NOMO-1 treated with DMSO at 0.1 percent for 48 hours (cell line): ENCODE measurements at regions not wholly inside any gene's neighbourhood (a gene's known extent, or its start where the extent isn't known, plus 50 kb on each side); places are given as distances from the start of the nearest gene placed in this dataset.

Experiments used
- DNase-seq: peaks from one replicate; lab custom pipeline; 2025; ENCODE audit not compliant: unreplicated experiment; lab: John Stamatoyannopoulos, UW

DNA sequence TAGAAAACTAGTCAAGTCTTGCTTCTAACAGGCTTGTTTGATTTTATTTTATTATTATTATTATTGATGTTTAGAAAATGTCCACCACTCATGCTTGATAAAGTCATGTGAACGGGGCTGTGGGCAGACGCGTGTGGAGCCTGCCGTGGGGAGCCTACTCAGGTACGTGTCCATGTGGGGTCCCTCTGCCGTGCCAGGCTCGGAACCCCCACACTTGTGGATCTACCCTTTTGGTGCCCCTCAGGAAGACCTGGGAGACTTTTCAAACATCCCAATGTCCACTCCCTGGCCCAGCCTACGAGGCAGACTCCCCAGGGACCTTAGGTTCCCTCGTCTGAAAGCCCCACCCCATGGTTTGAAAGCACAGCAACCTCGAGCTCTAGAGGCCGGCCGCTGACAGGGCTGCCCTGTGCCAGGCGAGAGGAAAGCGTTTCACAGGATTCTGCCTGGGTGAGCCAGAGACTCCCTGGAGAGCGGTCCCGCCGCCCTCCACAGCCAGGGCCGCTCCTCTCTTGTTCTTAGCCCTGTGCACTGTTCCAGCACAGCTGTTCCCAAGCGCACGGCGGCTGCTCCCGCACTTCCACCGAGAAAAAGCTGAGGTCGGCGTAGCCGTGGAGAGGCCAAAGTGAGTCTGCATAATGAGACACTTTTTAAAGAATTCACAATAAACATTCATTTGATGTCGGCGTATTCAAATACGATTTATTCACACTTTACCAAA is 249.7 kb downstream of the TTLL2 start:
- no peak for DNase-seq

- no peak for DNase-seq
Measured at GRCh38 chr6:167575158-167575696, 250.3 kb downstream of the TTLL2 start.

DNA sequence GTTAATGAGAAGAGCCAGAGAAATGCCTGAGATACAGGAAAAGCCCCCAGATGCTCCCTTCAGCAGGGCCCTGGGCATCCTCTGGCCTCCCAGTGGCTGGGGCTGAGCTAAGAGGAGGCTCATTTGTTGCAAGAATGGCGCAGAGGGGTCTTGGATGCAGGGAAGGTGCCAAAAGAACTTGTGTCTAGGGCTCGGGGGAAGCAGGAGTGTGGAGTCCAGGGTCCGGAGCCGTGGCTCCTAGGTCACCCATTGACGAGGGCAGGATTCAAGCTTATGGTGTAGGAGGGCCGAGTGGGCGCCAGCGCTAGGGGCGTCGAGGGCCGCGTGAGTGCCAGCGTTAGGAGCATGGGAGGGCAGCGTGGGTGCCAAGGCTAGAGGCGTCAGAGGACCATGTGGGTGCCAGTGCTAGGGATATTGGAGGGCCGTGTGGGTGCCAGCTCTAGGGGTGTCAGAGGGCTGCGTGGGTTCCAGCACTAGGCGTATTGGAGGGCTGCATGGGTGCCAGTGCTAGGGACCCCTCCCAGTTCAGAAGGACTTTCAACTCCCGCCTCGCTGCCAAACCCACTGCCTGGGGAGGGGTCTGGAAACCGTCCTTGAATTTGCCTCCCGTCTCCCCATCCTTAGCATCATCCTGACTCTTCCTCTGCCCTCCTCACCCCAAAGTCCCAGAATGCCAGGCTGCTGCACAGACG is 250.5 kb upstream of the AFDN start:
- no peak for DNase-seq

DNA sequence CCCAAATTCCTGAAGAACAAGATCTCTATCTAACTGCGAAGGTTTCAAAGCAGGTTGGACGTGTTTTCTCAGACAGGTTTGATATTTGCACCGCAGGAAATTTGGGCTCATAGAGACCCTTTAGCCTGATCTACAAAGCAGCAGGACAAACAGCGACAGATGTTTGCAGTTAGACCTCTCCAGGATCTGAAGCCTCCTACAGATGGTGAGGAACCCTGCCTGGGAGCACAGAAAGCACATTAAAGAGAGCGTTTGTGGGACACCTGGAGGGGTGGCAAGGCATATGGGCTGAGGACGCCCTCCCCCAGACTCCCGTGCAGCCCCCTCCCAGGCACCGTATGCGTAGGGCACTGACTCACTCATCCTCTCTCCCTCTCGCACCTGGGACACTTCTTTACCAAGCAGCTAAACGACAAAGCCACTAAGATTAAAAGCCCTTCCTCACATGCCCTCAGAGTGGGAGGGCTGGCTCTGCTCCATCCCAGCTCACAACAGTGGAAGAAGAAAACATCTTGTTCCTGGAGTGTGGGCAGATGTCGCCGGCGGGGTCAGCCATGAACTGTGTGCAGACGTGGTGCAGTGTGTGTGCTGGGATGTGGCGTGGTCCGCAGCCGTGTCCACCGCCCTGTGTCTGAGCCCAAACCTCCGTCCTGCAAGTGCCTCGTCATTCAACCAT is 249.7 kb upstream of the AFDN start:
- no peak for DNase-seq

DNA sequence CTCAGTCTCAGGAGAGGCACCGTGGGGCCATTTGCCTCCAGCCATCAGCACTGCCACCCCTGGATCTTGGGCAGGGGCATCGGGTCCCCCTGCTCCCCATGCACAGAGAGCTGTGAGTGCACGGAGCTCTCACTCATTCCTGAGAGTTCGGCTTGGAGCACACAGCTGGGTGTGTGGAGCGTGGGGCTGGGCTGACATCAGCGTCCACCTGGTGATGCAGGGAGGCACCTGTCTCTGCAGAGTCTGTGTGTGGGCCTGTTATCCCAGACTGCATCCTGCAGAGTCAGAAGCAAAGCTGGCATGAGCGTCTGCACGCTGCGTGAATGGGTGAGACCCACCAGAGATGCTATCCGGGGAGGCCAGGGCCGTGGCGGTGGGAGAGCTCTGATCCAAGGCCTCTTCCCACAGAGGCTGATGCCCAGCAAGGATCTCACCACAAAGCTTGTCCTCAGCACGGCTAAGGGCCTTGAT is 248.8 kb upstream of the AFDN start:
- DNase-seq, result no peak

DNA sequence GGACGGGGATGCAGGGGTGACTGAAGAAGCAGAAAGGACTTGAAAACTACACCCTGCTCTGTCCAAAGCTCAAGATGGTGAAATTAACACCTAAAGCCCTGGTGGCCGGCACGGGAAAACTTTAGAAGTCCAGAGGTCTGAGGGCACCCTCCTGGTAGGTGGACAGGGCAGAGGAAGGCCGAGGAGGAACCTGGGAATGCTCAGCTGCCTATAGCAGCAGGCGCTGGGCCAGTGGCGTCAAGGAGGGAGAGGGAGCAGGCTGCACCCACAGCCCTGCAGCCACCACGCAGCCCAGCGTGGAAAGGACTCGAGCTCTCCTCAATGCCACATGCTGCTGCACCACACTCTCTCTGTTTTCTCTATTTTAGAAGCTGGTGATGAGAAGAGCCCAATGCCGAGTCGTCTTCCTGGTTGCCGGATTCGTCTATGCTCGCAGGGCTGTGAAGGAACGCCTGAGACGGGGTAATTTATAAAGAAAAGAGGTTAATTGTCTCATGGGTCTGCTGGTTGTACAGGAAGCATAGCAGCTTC is 248.3 kb upstream of the AFDN start:
- DNase-seq, result no peak

DNA sequence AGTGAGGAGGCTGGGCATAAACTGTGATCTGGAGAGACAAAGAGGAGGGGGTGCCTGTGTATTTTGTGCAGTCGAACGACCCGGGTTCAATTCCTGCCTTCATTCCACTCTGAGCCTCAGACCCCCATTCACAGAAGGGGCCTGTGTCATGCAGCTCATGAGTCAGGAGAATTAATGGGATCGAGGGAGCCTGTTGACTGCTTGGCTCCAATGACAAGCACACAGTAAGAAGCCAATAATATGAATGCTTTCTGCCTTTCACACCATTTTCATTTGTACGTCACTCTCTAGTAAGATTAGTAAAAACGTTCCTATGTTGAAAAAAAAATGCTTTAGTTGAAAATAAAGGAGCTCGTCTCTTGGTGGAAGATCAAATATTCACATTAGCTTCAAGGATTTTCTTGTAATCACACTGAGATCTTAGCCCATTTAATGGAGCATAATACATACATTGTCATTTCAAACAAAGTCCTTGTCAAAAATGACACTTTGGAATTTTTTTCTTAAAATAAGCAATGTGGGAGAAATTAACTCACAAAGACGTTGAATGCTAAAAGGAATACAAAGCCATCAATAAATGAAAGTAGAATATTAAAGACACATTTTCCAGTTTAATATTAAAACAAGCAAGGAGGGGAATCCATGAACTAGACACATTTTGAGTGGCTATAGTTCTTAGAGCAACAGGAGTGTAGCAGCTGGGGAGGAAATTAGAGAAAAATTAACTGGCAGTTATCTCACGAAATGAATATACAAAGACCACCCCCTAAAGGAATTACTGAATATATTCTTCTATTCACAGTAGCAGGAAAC is 246.7 kb upstream of the AFDN start:
- DNase-seq, result no peak

- DNase-seq, result no peak
Measured at GRCh38 chr6:167580619-167580911, 246.1 kb upstream of the AFDN start.

DNA sequence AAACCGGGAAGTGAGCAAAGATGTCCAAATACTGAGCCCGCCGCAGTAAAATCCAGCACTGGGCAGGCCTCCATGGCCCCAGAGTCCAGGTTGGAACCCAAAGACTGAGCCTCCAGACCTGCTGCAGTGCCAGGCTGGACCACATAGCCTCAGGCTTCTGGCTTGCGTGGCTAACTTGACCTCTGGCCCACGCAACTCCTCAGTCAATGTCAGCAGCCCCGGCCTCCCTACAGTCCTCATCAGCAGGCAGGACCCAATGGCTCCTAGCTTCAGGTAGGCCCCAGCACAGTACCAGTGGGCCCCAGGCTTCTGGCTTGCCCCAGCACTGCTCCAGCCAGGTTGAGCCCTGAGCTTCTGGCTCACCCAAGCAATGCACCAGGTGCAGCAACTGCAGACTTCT is 245.1 kb upstream of the AFDN start:
- DNase-seq, result no peak

DNA sequence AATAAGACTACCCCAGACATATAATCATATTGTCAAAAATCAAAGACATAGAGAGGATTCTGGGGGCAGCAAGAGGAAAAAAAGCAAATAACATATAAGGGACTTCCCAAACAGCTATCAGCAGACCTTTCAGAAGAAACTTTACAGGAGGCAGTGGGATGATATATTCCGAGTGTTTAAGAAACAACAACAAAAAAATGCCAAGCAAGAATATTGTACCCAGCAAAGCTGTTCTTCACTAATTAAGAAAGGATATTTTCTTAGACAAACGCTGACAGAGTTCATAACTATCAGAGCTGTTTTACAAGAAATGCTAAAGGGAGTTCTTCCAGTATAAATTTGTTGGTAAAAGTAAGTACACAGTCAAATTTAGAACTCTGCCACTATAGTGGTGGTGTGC is 243.3 kb upstream of the AFDN start:
- DNase-seq, result no peak

- DNase-seq, result no peak
Measured at GRCh38 chr6:167588181-167588919, 238.4 kb upstream of the AFDN start.

DNA sequence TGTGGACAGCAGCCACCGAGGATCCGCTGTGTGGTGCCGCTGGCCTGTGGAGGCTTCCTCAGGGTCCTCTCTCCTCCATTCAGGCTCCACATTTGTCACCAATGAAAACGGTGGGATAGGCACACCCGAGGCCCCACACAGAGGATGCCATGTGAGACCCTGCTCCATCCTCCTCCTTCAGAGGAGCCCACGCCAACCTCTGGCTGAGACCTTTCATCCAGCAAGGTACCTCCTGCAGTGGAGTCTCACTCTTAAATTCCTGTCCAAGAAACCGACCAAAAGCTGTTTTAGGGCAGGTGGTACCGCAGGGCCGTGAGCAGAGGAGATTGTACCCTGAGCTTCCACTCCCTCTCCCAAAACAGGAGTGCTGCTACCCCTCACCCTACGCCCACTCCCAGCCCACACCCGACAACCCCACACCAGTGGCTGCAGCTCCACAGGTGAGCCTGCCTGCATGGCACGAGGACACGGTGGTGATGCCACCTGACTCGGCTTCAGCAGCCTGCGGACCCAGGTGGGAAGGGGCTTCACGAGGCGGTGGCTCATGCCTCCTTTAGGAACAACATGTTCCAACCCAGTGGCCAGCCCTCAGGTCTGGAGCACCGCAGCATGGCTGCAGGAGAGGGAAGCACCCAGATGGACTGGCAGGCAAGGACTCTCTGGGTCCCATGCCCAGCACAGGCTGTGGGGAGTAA is 237.6 kb upstream of the AFDN start:
- no peak for DNase-seq

GRCh38 chr6:167589615-167589940 is 237.1 kb upstream of the AFDN start:
- no peak for DNase-seq

- no peak for DNase-seq
Measured at GRCh38 chr6:167590193-167590592, 236.5 kb upstream of the AFDN start.
